WTC11 (cell line): ENCODE measurements at regions not wholly inside any gene's neighbourhood (a gene's known extent, or its start where the extent isn't known, plus 50 kb on each side); places are given as distances from the start of the nearest gene placed in this dataset.

Experiments
- ATAC-seq: fragments of 200-7000 bp; cut with Tn5 transposase; 2 replicates; pipeline ENCODE4 v1.10.0; 2021; ENCODE audit warnings: mild to moderate bottlenecking, moderate library complexity
- CTCF ChIA-PET: fragments of 300-600 bp; sonication (Branson Sonifier 250); formaldehyde crosslinking; loops from one replicate; lab custom pipeline; 2021; ENCODE audit warnings: antibody characterized with exemption; lab: Charles Lee
- POLR2A ChIA-PET: fragments of 350-600 bp; sonication (Branson Sonifier 250); formaldehyde crosslinking; loops from one replicate; lab custom pipeline; 2021; ENCODE audit warnings: antibody characterized with exemption; lab: Charles Lee
- DNase-seq: peaks from one replicate; pipeline ENCODE4 v3.0.0; 2021; ENCODE audit warnings: low spot score
- H3K27ac Mint-ChIP-seq: 2 replicates; pipeline ENCODE4 v1.8.0; 2021; ENCODE audit warnings: mixed read lengths
- H3K27me3 Mint-ChIP-seq: 2 replicates; pipeline ENCODE4 v1.8.0; 2021; ENCODE audit warnings: low read depth, mild to moderate bottlenecking, moderate library complexity, mixed read lengths
- H3K36me3 Mint-ChIP-seq: 2 replicates; pipeline ENCODE4 v1.8.0; 2021; ENCODE audit warnings: mixed read lengths
- H3K4me1 Mint-ChIP-seq: 2 replicates; pipeline ENCODE4 v1.8.0; 2022; ENCODE audit warnings: mixed read lengths
- H3K4me3 Mint-ChIP-seq: 2 replicates; pipeline ENCODE4 v1.8.0; 2021; ENCODE audit warnings: mild to moderate bottlenecking, moderate library complexity, mixed read lengths
- H3K9me3 Mint-ChIP-seq: 2 replicates; pipeline ENCODE4 v1.8.0; 2021; ENCODE audit warnings: mixed read lengths
- CREB1 ChIP-seq: sonication (generic); formaldehyde crosslinking; IDR thresholded peaks from 2 replicates; pipeline ENCODE4 v1.8.0; 2023; ENCODE audit warnings: mild to moderate bottlenecking, missing genetic modification reagents
- ELF4 ChIP-seq: sonication (generic); formaldehyde crosslinking; IDR thresholded peaks from 2 replicates; pipeline ENCODE4 v1.8.1; 2022; ENCODE audit warnings: low read depth, mild to moderate bottlenecking, moderate library complexity, missing genetic modification reagents
- FOXJ3 ChIP-seq: sonication (generic); formaldehyde crosslinking; IDR thresholded peaks from 2 replicates; pipeline ENCODE4 v1.9.0; 2021; ENCODE audit warnings: missing genetic modification reagents, mild to moderate bottlenecking, borderline replicate concordance
- FOXP1 ChIP-seq: sonication (generic); formaldehyde crosslinking; IDR thresholded peaks from 2 replicates; pipeline ENCODE4 v1.8.0; 2022; ENCODE audit warnings: missing genetic modification reagents, mild to moderate bottlenecking, moderate library complexity, borderline replicate concordance
- GABPB1 ChIP-seq: sonication (generic); formaldehyde crosslinking; IDR thresholded peaks from 2 replicates; pipeline ENCODE4 v1.8.1; 2023; ENCODE audit warnings: mild to moderate bottlenecking, missing genetic modification reagents
- GTF2I ChIP-seq: fragments of 250-450 bp; sonication (Bioruptor Pico); conservative IDR thresholded peaks from 2 replicates; pipeline ENCODE4 v1.4.0; 2021; ENCODE audit warnings: mild to moderate bottlenecking
- HMGA2 ChIP-seq: fragments of 250-450 bp; sonication (Bioruptor Pico); IDR thresholded peaks from 2 replicates; pipeline ENCODE4 v1.4.0; 2021; ENCODE audit warnings: mild to moderate bottlenecking, moderate library complexity
- JAZF1 ChIP-seq: fragments of 250-450 bp; sonication (Bioruptor Pico); IDR thresholded peaks from 2 replicates; pipeline ENCODE4 v1.9.0; 2021; ENCODE audit warnings: moderate library complexity, mild to moderate bottlenecking, inconsistent platforms
- KAT7 ChIP-seq: sonication (generic); formaldehyde crosslinking; IDR thresholded peaks from 2 replicates; pipeline ENCODE4 v1.8.1; 2023; ENCODE audit warnings: missing genetic modification reagents, mild to moderate bottlenecking, borderline replicate concordance
- MYBL2 ChIP-seq: sonication (generic); formaldehyde crosslinking; IDR thresholded peaks from 2 replicates; pipeline ENCODE4 v1.8.1; 2023; ENCODE audit warnings: mild to moderate bottlenecking, moderate library complexity, missing genetic modification reagents
- NFATC4 ChIP-seq: fragments of 250-450 bp; sonication (Bioruptor Pico); IDR thresholded peaks from 2 replicates; pipeline ENCODE4 v1.9.0; 2021; ENCODE audit warnings: mild to moderate bottlenecking
- OVOL2 ChIP-seq: fragments of 250-450 bp; sonication (Bioruptor Pico); IDR thresholded peaks from 2 replicates; pipeline ENCODE4 v1.9.0; 2021; ENCODE audit warnings: mild to moderate bottlenecking, borderline replicate concordance
- RORB ChIP-seq: fragments of 250-450 bp; sonication (Bioruptor Pico); IDR thresholded peaks from 2 replicates; pipeline ENCODE4 v1.9.0; 2021; ENCODE audit warnings: mild to moderate bottlenecking
- ZBTB21 ChIP-seq: sonication (generic); formaldehyde crosslinking; IDR thresholded peaks from 2 replicates; pipeline ENCODE4 v1.8.1; 2023; ENCODE audit warnings: mild to moderate bottlenecking, missing genetic modification reagents, borderline replicate concordance
- ZNF396 ChIP-seq: fragments of 250-450 bp; sonication (Bioruptor Pico); IDR thresholded peaks from 2 replicates; pipeline ENCODE4 v1.8.0; 2021; ENCODE audit warnings: mild to moderate bottlenecking, moderate library complexity, borderline replicate concordance
- ZNF423 ChIP-seq: fragments of 250-450 bp; sonication (Bioruptor Pico); IDR thresholded peaks from 2 replicates; pipeline ENCODE4 v2.1.2; 2022; ENCODE audit warnings: mild to moderate bottlenecking, moderate library complexity
- ZNF671 ChIP-seq: fragments of 250-450 bp; sonication (Bioruptor Pico); IDR thresholded peaks from 2 replicates; pipeline ENCODE4 v1.8.0; 2021; ENCODE audit warnings: mild to moderate bottlenecking
- TF ChIP-seq, protein P1 (sequence below): fragments of 250-450 bp; sonication (Bioruptor Pico); IDR thresholded peaks from 2 replicates; pipeline ENCODE4 v2.1.2; 2022; ENCODE audit warnings: mild to moderate bottlenecking, moderate library complexity
- TF ChIP-seq, protein P2 (sequence below): sonication (generic); formaldehyde crosslinking; IDR thresholded peaks from 2 replicates; pipeline ENCODE4 v1.8.1; 2022; ENCODE audit warnings: low read depth, mild to moderate bottlenecking, moderate library complexity, missing genetic modification reagents, borderline replicate concordance
- TF ChIP-seq, protein P3 (sequence below): fragments of 250-450 bp; sonication (Bioruptor Pico); IDR thresholded peaks from 2 replicates; pipeline ENCODE4 v1.9.0; 2021; ENCODE audit warnings: moderate library complexity, mild to moderate bottlenecking, inconsistent platforms, borderline replicate concordance
- TF ChIP-seq, protein P4 (sequence below): sonication (generic); formaldehyde crosslinking; IDR thresholded peaks from 2 replicates; pipeline ENCODE4 v1.8.0; 2022; ENCODE audit warnings: mild to moderate bottlenecking, missing genetic modification reagents
- TF ChIP-seq, protein P5 (sequence below): fragments of 200-600 bp; IDR thresholded peaks from 2 replicates; pipeline ENCODE4 v1.8.0; 2022; ENCODE audit warnings: antibody characterized with exemption
- TF ChIP-seq, protein P6 (sequence below): sonication (generic); formaldehyde crosslinking; IDR thresholded peaks from 2 replicates; pipeline ENCODE4 v1.8.0; 2022; ENCODE audit warnings: missing genetic modification reagents
- TF ChIP-seq, protein P7 (sequence below): fragments of 250-450 bp; sonication (Bioruptor Pico); IDR thresholded peaks from 2 replicates; pipeline ENCODE4 v1.9.0; 2021; ENCODE audit warnings: mild to moderate bottlenecking

DNA sequence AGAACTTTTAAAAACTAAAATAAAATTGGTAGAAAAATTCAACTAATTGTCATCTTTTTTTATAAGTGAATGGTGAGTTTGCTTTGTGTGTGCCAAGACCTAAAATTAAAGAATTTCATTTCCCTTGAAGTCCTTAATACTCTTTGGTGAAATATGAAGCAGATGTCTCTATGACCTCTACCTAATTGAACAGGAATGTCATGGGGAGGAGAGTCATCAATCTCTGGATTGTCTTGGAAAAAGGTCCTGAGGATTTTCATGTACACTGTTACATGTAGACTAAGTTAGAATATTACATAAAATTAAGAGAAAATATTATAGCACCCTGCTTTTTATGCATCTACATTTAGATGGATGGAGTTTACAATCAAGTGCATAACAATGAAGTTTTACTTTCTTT, 177.9 kb upstream of the LRP1B start (continued):
- TF ChIP-seq, protein P1, sequence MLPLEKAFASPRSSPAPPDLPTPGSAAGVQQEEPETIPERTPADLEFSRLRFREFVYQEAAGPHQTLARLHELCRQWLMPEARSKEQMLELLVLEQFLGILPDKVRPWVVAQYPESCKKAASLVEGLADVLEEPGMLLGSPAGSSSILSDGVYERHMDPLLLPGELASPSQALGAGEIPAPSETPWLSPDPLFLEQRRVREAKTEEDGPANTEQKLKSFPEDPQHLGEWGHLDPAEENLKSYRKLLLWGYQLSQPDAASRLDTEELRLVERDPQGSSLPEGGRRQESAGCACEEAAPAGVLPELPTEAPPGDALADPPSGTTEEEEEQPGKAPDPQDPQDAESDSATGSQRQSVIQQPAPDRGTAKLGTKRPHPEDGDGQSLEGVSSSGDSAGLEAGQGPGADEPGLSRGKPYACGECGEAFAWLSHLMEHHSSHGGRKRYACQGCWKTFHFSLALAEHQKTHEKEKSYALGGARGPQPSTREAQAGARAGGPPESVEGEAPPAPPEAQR (CRISPR knock-in tag) = no peak
- TF ChIP-seq OVOL2 (CRISPR knock-in tag) = no peak

DNA sequence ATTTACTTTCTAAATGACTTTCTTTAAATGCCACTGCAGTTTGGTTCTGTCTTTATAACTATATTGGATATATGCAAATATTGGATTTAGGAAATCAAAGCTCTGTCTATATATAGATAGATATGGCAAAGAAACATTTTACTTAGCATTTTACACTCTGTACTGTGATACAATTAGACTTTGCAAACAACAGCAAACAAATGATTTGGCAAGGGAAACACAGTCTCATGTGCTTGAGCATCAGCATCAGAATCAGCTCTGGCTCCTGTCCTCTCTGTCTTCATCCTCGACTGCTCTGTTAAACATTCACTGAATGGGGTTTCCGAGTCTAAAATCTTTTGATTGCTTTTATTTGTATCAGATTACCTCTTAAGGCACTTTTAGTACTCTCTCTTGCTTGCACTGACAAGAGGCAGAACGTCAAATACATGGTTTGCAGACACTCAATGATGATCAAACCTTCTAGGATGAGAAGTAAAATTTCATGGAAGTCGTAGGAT, 176.8 kb upstream of the LRP1B start:
- no peak overlapping the region for H3K4me3 Mint-ChIP-seq
- DNase-seq = no peak
- H3K27me3 Mint-ChIP-seq = no peaks in the 10 kb centered on the region
- H3K4me1 Mint-ChIP-seq = no peaks in the 10 kb centered on the region
- ChIA-PET CTCF (no interaction called here), POLR2A (no interaction called here)
- H3K36me3 Mint-ChIP-seq = peaks cover 28% of the 10 kb centered on the region
- no peak overlapping the region for H3K27ac Mint-ChIP-seq
- H3K9me3 Mint-ChIP-seq = peaks cover 56% of the 10 kb centered on the region
- TF ChIP-seq ZNF396 = no peak
- no peak for TF ChIP-seq CREB1
- TF ChIP-seq, protein P2, sequence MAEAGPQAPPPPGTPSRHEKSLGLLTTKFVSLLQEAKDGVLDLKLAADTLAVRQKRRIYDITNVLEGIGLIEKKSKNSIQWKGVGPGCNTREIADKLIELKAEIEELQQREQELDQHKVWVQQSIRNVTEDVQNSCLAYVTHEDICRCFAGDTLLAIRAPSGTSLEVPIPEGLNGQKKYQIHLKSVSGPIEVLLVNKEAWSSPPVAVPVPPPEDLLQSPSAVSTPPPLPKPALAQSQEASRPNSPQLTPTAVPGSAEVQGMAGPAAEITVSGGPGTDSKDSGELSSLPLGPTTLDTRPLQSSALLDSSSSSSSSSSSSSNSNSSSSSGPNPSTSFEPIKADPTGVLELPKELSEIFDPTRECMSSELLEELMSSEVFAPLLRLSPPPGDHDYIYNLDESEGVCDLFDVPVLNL (CRISPR knock-in tag) = no peak
- no peak for TF ChIP-seq RORB (CRISPR knock-in tag)
- TF ChIP-seq, protein P3, sequence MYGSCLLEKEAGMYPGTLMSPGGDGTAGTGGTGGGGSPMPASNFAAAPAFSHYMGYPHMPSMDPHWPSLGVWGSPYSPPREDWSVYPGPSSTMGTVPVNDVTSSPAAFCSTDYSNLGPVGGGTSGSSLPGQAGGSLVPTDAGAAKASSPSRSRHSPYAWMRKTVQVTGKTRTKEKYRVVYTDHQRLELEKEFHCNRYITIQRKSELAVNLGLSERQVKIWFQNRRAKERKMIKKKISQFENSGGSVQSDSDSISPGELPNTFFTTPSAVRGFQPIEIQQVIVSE (CRISPR knock-in tag) = no peak
- TF ChIP-seq ZNF423 (CRISPR knock-in tag) = no peak
- TF ChIP-seq NFATC4 = no peak
- TF ChIP-seq, protein P4, sequence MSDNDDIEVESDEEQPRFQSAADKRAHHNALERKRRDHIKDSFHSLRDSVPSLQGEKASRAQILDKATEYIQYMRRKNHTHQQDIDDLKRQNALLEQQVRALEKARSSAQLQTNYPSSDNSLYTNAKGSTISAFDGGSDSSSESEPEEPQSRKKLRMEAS (CRISPR knock-in tag) = no peak
- TF ChIP-seq JAZF1 (CRISPR knock-in tag) = no peak
- no peak for TF ChIP-seq KAT7 (CRISPR knock-in tag)
- TF ChIP-seq ELF4 (CRISPR knock-in tag) = no peak
- no peak for TF ChIP-seq HMGA2
- no peak for TF ChIP-seq FOXP1 (CRISPR knock-in tag)
- no peak for TF ChIP-seq ZNF671 (CRISPR knock-in tag)
- TF ChIP-seq, all 79 proteins: peak for 0
- no peak for ATAC-seq

DNA sequence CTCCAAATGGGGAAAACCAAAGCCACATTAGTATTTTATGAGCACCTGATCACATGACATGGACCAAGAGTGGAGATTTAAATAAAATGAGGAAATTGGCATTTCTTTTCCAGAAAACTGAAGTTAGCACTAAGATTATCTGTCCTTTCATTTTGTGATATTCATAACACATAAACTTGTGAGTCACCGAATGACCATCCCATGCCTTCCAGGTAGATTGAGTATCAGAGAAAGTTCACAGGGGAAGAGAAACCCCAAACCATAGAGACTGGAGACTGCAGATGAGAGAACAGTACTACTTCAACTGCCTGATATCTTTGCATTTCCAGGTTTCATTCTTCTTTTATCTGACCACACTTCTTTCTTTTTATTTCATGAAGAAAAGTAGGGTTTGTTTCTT, 176.3 kb upstream of the LRP1B start:
- no peak for DNase-seq
- no peak for ATAC-seq
- H3K36me3 Mint-ChIP-seq = peaks cover 28% of the 10 kb centered on the region
- peaks cover 53% of the 10 kb centered on the region for H3K9me3 Mint-ChIP-seq
- no peaks in the 10 kb centered on the region for H3K4me1 Mint-ChIP-seq
- no peaks in the 10 kb centered on the region for H3K27me3 Mint-ChIP-seq
- no peak overlapping the region for H3K4me3 Mint-ChIP-seq
- CTCF ChIA-PET = no interaction called here
- no peak overlapping the region for H3K27ac Mint-ChIP-seq
- POLR2A ChIA-PET = no interaction called here
- TF ChIP-seq ZBTB21 (CRISPR knock-in tag) = no peak
- TF ChIP-seq, protein P5, sequence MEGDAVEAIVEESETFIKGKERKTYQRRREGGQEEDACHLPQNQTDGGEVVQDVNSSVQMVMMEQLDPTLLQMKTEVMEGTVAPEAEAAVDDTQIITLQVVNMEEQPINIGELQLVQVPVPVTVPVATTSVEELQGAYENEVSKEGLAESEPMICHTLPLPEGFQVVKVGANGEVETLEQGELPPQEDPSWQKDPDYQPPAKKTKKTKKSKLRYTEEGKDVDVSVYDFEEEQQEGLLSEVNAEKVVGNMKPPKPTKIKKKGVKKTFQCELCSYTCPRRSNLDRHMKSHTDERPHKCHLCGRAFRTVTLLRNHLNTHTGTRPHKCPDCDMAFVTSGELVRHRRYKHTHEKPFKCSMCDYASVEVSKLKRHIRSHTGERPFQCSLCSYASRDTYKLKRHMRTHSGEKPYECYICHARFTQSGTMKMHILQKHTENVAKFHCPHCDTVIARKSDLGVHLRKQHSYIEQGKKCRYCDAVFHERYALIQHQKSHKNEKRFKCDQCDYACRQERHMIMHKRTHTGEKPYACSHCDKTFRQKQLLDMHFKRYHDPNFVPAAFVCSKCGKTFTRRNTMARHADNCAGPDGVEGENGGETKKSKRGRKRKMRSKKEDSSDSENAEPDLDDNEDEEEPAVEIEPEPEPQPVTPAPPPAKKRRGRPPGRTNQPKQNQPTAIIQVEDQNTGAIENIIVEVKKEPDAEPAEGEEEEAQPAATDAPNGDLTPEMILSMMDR = no peak
- TF ChIP-seq GTF2I (CRISPR knock-in tag) = no peak
- no peak for TF ChIP-seq MYBL2 (CRISPR knock-in tag)
- TF ChIP-seq, protein P6, sequence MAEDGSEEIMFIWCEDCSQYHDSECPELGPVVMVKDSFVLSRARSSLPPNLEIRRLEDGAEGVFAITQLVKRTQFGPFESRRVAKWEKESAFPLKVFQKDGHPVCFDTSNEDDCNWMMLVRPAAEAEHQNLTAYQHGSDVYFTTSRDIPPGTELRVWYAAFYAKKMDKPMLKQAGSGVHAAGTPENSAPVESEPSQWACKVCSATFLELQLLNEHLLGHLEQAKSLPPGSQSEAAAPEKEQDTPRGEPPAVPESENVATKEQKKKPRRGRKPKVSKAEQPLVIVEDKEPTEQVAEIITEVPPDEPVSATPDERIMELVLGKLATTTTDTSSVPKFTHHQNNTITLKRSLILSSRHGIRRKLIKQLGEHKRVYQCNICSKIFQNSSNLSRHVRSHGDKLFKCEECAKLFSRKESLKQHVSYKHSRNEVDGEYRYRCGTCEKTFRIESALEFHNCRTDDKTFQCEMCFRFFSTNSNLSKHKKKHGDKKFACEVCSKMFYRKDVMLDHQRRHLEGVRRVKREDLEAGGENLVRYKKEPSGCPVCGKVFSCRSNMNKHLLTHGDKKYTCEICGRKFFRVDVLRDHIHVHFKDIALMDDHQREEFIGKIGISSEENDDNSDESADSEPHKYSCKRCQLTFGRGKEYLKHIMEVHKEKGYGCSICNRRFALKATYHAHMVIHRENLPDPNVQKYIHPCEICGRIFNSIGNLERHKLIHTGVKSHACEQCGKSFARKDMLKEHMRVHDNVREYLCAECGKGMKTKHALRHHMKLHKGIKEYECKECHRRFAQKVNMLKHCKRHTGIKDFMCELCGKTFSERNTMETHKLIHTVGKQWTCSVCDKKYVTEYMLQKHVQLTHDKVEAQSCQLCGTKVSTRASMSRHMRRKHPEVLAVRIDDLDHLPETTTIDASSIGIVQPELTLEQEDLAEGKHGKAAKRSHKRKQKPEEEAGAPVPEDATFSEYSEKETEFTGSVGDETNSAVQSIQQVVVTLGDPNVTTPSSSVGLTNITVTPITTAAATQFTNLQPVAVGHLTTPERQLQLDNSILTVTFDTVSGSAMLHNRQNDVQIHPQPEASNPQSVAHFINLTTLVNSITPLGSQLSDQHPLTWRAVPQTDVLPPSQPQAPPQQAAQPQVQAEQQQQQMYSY (CRISPR knock-in tag) = no peak
- no peak for TF ChIP-seq FOXJ3
- TF ChIP-seq GABPB1 (CRISPR knock-in tag) = no peak
- TF ChIP-seq, protein P7, sequence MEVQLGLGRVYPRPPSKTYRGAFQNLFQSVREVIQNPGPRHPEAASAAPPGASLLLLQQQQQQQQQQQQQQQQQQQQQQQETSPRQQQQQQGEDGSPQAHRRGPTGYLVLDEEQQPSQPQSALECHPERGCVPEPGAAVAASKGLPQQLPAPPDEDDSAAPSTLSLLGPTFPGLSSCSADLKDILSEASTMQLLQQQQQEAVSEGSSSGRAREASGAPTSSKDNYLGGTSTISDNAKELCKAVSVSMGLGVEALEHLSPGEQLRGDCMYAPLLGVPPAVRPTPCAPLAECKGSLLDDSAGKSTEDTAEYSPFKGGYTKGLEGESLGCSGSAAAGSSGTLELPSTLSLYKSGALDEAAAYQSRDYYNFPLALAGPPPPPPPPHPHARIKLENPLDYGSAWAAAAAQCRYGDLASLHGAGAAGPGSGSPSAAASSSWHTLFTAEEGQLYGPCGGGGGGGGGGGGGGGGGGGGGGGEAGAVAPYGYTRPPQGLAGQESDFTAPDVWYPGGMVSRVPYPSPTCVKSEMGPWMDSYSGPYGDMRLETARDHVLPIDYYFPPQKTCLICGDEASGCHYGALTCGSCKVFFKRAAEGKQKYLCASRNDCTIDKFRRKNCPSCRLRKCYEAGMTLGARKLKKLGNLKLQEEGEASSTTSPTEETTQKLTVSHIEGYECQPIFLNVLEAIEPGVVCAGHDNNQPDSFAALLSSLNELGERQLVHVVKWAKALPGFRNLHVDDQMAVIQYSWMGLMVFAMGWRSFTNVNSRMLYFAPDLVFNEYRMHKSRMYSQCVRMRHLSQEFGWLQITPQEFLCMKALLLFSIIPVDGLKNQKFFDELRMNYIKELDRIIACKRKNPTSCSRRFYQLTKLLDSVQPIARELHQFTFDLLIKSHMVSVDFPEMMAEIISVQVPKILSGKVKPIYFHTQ (CRISPR knock-in tag) = no peak
